SK-N-SH treated with all-trans-retinoic acid at 6 μM for 48 hours (cell line): ENCODE measurements at regions not wholly inside any gene's neighbourhood (a gene's known extent, or its start where the extent isn't known, plus 50 kb on each side); places are given as distances from the start of the nearest gene placed in this dataset.

Source experiments
- ATAC-seq: fragments of 200-7000 bp; cut with Tn5 transposase; 3 replicates; pipeline ENCODE4 v1.9.1; 2020; ENCODE audit warnings: mild to moderate bottlenecking, moderate library complexity
- ARNTL ChIP-seq: fragments of 450-650 bp; formaldehyde crosslinking; IDR thresholded peaks from 2 replicates; pipeline ENCODE4 v1.5.0; 2020; ENCODE audit warnings: low read depth, mild to moderate bottlenecking, moderate library complexity, borderline replicate concordance
- BACH2 ChIP-seq: fragments of 250-450 bp; sonication (Bioruptor Pico); IDR thresholded peaks from 2 replicates; pipeline ENCODE4 v1.9.0; 2021; ENCODE audit warnings: mild to moderate bottlenecking, borderline replicate concordance
- CREB5 ChIP-seq: fragments of 250-450 bp; sonication (Bioruptor Pico); IDR thresholded peaks from 2 replicates; pipeline ENCODE4 v1.5.1; 2020; ENCODE audit warnings: low read depth, mild to moderate bottlenecking, moderate library complexity
- CSDC2 ChIP-seq: fragments of 250-450 bp; sonication (Bioruptor Pico); IDR thresholded peaks from 2 replicates; pipeline ENCODE4 v1.5.0; 2020; ENCODE audit warnings: mild to moderate bottlenecking, moderate library complexity
- CSRNP3 ChIP-seq: fragments of 250-450 bp; sonication (Bioruptor Pico); IDR thresholded peaks from 2 replicates; pipeline ENCODE4 v1.5.1; 2021; ENCODE audit warnings: mild to moderate bottlenecking, moderate library complexity
- ESRRG ChIP-seq: fragments of 250-450 bp; sonication (Bioruptor Pico); IDR thresholded peaks from 2 replicates; pipeline ENCODE4 v1.6.1; 2021; ENCODE audit warnings: mild to moderate bottlenecking
- ISL1 ChIP-seq: fragments of 250-450 bp; sonication (Bioruptor Pico); IDR thresholded peaks from 2 replicates; pipeline ENCODE4 v2.1.2; 2022; ENCODE audit warnings: mild to moderate bottlenecking, moderate library complexity
- POU6F1 ChIP-seq: fragments of 250-450 bp; sonication (Bioruptor Pico); IDR thresholded peaks from 2 replicates; pipeline ENCODE4 v1.8.0; 2021; ENCODE audit warnings: low read depth, mild to moderate bottlenecking, moderate library complexity, borderline replicate concordance
- PPARA ChIP-seq: fragments of 250-450 bp; sonication (Bioruptor Pico); IDR thresholded peaks from 2 replicates; pipeline ENCODE4 v1.5.0; 2020; ENCODE audit warnings: mild to moderate bottlenecking, borderline replicate concordance
- SNAI2 ChIP-seq: fragments of 250-450 bp; sonication (Bioruptor Pico); IDR thresholded peaks from 2 replicates; pipeline ENCODE4 v1.5.0; 2020; ENCODE audit warnings: mild to moderate bottlenecking, moderate library complexity
- TCF4 ChIP-seq: fragments of 250-450 bp; sonication (Bioruptor Pico); IDR thresholded peaks from 2 replicates; pipeline ENCODE4 v1.8.0; 2021; ENCODE audit warnings: mild to moderate bottlenecking, moderate library complexity, borderline replicate concordance
- TOX ChIP-seq: fragments of 250-450 bp; sonication (Bioruptor Pico); IDR thresholded peaks from 2 replicates; pipeline ENCODE4 v1.8.0; 2021; ENCODE audit warnings: mild to moderate bottlenecking, moderate library complexity, borderline replicate concordance
- ZC3H10 ChIP-seq: fragments of 250-450 bp; sonication (Bioruptor Pico); IDR thresholded peaks from 2 replicates; pipeline ENCODE4 v1.5.1; 2021; ENCODE audit warnings: mild to moderate bottlenecking, moderate library complexity
- ZFP30 ChIP-seq: fragments of 450-650 bp; formaldehyde crosslinking; IDR thresholded peaks from 2 replicates; pipeline ENCODE4 v1.5.0; 2022; ENCODE audit warnings: mild to moderate bottlenecking, moderate library complexity
- ZNF565 ChIP-seq: fragments of 450-650 bp; formaldehyde crosslinking; conservative IDR thresholded peaks from 2 replicates; pipeline ENCODE4 v1.5.0; 2020; ENCODE audit warnings: low read depth, mild to moderate bottlenecking, moderate library complexity
- ZNF70 ChIP-seq: fragments of 450-650 bp; formaldehyde crosslinking; IDR thresholded peaks from 2 replicates; pipeline ENCODE4 v1.5.0; 2020; ENCODE audit warnings: mild to moderate bottlenecking, moderate library complexity
- ZNF8 ChIP-seq: fragments of 450-650 bp; formaldehyde crosslinking; IDR thresholded peaks from 2 replicates; pipeline ENCODE4 v1.5.0; 2020; ENCODE audit warnings: mild to moderate bottlenecking, moderate library complexity
- TF ChIP-seq, protein P1 (sequence below): fragments of 250-450 bp; sonication (Bioruptor Pico); IDR thresholded peaks from 2 replicates; pipeline ENCODE4 v1.8.0; 2020; ENCODE audit warnings: mild to moderate bottlenecking, moderate library complexity, borderline replicate concordance

- TF ChIP-seq TCF4 (CRISPR knock-in tag) (no peak), ZNF8 (CRISPR knock-in tag) (no peak), CSDC2 (CRISPR knock-in tag) (no peak)
- TF ChIP-seq, protein P1, sequence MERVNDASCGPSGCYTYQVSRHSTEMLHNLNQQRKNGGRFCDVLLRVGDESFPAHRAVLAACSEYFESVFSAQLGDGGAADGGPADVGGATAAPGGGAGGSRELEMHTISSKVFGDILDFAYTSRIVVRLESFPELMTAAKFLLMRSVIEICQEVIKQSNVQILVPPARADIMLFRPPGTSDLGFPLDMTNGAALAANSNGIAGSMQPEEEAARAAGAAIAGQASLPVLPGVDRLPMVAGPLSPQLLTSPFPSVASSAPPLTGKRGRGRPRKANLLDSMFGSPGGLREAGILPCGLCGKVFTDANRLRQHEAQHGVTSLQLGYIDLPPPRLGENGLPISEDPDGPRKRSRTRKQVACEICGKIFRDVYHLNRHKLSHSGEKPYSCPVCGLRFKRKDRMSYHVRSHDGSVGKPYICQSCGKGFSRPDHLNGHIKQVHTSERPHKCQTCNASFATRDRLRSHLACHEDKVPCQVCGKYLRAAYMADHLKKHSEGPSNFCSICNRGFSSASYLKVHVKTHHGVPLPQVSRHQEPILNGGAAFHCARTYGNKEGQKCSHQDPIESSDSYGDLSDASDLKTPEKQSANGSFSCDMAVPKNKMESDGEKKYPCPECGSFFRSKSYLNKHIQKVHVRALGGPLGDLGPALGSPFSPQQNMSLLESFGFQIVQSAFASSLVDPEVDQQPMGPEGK (CRISPR knock-in tag): no peak
- ATAC-seq: no peak
Observed at GRCh38 chr5:118555727-118556126, 432.6 kb downstream of the DTWD2 start.

- TF ChIP-seq ZNF70 (CRISPR knock-in tag) (no peak), TCF4 (CRISPR knock-in tag) (no peak), ARNTL (no peak), BACH2 (CRISPR knock-in tag) (no peak), ZC3H10 (CRISPR knock-in tag) (no peak), PPARA (CRISPR knock-in tag) (no peak), CSRNP3 (no peak), ZNF8 (CRISPR knock-in tag) (no peak)
- TF ChIP-seq, protein P1 (CRISPR knock-in tag): no peak
- no peak for ATAC-seq
Observed at GRCh38 chr5:118554981-118555380, 433.4 kb downstream of the DTWD2 start.

GRCh38 chr5:118554241-118554640 lies 434.1 kb downstream of the DTWD2 start:
- no peak for TF ChIP-seq TCF4 (CRISPR knock-in tag)
- TF ChIP-seq ZFP30 (CRISPR knock-in tag): no peak
- no peak for TF ChIP-seq ESRRG (CRISPR knock-in tag)
- no peak for TF ChIP-seq ARNTL
- TF ChIP-seq ZNF8 (CRISPR knock-in tag): no peak
- TF ChIP-seq PPARA (CRISPR knock-in tag): no peak
- no peak for TF ChIP-seq SNAI2 (CRISPR knock-in tag)
- TF ChIP-seq TOX (CRISPR knock-in tag): no peak
- TF ChIP-seq POU6F1 (CRISPR knock-in tag): no peak
- TF ChIP-seq ZNF70 (CRISPR knock-in tag): no peak
- TF ChIP-seq, protein P1 (CRISPR knock-in tag): no peak
- no peak for TF ChIP-seq ISL1 (CRISPR knock-in tag)
- no peak for TF ChIP-seq CREB5 (CRISPR knock-in tag)
- TF ChIP-seq ZC3H10 (CRISPR knock-in tag): no peak
- TF ChIP-seq ZNF565 (CRISPR knock-in tag): no peak
- TF ChIP-seq CSRNP3: no peak
- TF ChIP-seq CSDC2 (CRISPR knock-in tag): no peak
- ATAC-seq: no peak
